ENCODE measurements at regions not wholly inside any gene's neighbourhood (a gene's known extent, or its start where the extent isn't known, plus 50 kb on each side); places are given as distances from the start of the nearest gene placed in this dataset.
A peak's percentile ranks its signal among the peaks of the same experiment; 100 is the strongest.

DNA sequence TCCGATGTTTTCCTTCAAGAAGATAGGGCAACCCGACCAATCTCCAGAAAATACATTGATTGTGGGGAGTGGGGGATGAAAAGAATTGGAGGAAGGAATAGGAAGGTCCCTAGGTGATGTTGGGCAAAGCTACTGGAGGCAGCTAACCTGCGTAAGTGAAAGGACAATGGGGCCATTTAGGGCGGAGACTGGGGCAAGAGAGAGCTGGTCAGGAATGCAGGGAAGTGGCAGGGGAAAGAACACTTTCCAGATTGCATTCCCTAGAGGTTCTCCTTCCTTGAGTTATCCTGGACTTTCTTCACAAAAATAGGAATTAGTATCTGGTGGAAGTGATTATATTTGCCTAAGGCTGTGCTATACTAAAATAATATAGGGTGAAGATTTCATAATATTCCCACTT is 151.8 kb upstream of the HMGA2 start:
- Histone ChIP-seq H3K4me2 (no peak overlapping the region), H3K9me3 (no peaks in the 10 kb centered on the region), H3K27ac (ENCODE audit: low read depth in 2 of 2, low read length in 1 of 2) (peak overlapping the region in 1 of 2 experiments; percentile 94; a peak in 3 of 4 replicates), H3K36me3 (replicated peaks in 1 of 2; ENCODE audit: control insufficient read depth in 1 of 2, insufficient read depth in 2 of 2, low read length in 1 of 2) (no peaks in the 10 kb centered on the region), H3K9me2 (no peaks in the 10 kb centered on the region), H3F3A (replicated peaks; ENCODE audit: insufficient read depth) (peaks cover 38% of the 10 kb centered on the region), H4K20me1 (ENCODE audit: insufficient read depth) (no peaks in the 10 kb centered on the region), H3K27me3 (ENCODE audit: insufficient read depth) (no peaks in the 10 kb centered on the region), H2AFZ (ENCODE audit: low read depth) (peak overlapping the region; percentile 1; the same call in 1 of the 2 replicates), H3K4me1 (ENCODE audit: control insufficient read depth in 1 of 2, insufficient read depth in 2 of 2, low read depth in 1 of 2, low read length in 1 of 2) (peaks cover 0 to 43% of the 10 kb centered on the region in 2 experiments; a peak in 3 of 4 replicates), H3K4me3 (ENCODE audit: low read depth in 2 of 2, low read length in 1 of 2) (no peak overlapping the region), H3K79me2 (ENCODE audit: insufficient read depth) (no peaks in the 10 kb centered on the region), H3K9ac (no peak overlapping the region)
- ChIA-PET POLR2A (no interaction called here), CTCF (no interaction called here)
- no peak for DNase-seq
- TF ChIP-seq ELF1 (IDR thresholded peaks at IDR 0.05) (no peak), CHD2 (IDR thresholded peaks at IDR 0.05; ENCODE audit: low read length, partially characterized antibody) (no peak), RXRA (IDR thresholded peaks at IDR 0.05; ENCODE audit: borderline replicate concordance, low read depth) (no peak), YY1 (IDR thresholded peaks at IDR 0.05; ENCODE audit: low read depth) (no peak), GATA2 (CRISPR knock-in tag; IDR thresholded peaks at IDR 0.05) (no peak), SIN3A (IDR thresholded peaks at IDR 0.05; ENCODE audit: borderline replicate concordance, low read depth, low read length) (no peak), SMC3 (IDR thresholded peaks at IDR 0.05; ENCODE audit: low read depth, low read length) (no peak), MXI1 (IDR thresholded peaks at IDR 0.05; ENCODE audit: low read depth, low read length) (no peak), TCF12 (IDR thresholded peaks at IDR 0.05) (no peak), TAF1 (IDR thresholded peaks at IDR 0.05; ENCODE audit: borderline replicate concordance, low read depth, low read length) (no peak), FOXM1 (IDR thresholded peaks at IDR 0.05; ENCODE audit: low read depth) (no peak), EZH2phosphoT487 (IDR thresholded peaks at IDR 0.05; ENCODE audit: borderline replicate concordance, low read depth) (no peak)
- TF ChIP-seq, protein P1, sequence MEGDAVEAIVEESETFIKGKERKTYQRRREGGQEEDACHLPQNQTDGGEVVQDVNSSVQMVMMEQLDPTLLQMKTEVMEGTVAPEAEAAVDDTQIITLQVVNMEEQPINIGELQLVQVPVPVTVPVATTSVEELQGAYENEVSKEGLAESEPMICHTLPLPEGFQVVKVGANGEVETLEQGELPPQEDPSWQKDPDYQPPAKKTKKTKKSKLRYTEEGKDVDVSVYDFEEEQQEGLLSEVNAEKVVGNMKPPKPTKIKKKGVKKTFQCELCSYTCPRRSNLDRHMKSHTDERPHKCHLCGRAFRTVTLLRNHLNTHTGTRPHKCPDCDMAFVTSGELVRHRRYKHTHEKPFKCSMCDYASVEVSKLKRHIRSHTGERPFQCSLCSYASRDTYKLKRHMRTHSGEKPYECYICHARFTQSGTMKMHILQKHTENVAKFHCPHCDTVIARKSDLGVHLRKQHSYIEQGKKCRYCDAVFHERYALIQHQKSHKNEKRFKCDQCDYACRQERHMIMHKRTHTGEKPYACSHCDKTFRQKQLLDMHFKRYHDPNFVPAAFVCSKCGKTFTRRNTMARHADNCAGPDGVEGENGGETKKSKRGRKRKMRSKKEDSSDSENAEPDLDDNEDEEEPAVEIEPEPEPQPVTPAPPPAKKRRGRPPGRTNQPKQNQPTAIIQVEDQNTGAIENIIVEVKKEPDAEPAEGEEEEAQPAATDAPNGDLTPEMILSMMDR (IDR thresholded peaks at IDR 0.05), result no peak
- TF ChIP-seq, protein P2, sequence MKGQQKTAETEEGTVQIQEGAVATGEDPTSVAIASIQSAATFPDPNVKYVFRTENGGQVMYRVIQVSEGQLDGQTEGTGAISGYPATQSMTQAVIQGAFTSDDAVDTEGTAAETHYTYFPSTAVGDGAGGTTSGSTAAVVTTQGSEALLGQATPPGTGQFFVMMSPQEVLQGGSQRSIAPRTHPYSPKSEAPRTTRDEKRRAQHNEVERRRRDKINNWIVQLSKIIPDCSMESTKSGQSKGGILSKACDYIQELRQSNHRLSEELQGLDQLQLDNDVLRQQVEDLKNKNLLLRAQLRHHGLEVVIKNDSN (IDR thresholded peaks at IDR 0.05; ENCODE audit: borderline replicate concordance, low read depth), result no peak
- TF ChIP-seq, protein P3, sequence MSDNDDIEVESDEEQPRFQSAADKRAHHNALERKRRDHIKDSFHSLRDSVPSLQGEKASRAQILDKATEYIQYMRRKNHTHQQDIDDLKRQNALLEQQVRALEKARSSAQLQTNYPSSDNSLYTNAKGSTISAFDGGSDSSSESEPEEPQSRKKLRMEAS (IDR thresholded peaks at IDR 0.05; ENCODE audit: low read depth), result no peak
- TF ChIP-seq, protein P4, sequence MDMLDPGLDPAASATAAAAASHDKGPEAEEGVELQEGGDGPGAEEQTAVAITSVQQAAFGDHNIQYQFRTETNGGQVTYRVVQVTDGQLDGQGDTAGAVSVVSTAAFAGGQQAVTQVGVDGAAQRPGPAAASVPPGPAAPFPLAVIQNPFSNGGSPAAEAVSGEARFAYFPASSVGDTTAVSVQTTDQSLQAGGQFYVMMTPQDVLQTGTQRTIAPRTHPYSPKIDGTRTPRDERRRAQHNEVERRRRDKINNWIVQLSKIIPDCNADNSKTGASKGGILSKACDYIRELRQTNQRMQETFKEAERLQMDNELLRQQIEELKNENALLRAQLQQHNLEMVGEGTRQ (IDR thresholded peaks at IDR 0.05; ENCODE audit: borderline replicate concordance, low read depth, low read length), result no peak
- TF ChIP-seq, protein P5, sequence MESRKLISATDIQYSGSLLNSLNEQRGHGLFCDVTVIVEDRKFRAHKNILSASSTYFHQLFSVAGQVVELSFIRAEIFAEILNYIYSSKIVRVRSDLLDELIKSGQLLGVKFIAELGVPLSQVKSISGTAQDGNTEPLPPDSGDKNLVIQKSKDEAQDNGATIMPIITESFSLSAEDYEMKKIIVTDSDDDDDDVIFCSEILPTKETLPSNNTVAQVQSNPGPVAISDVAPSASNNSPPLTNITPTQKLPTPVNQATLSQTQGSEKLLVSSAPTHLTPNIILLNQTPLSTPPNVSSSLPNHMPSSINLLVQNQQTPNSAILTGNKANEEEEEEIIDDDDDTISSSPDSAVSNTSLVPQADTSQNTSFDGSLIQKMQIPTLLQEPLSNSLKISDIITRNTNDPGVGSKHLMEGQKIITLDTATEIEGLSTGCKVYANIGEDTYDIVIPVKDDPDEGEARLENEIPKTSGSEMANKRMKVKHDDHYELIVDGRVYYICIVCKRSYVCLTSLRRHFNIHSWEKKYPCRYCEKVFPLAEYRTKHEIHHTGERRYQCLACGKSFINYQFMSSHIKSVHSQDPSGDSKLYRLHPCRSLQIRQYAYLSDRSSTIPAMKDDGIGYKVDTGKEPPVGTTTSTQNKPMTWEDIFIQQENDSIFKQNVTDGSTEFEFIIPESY (IDR thresholded peaks at IDR 0.05; ENCODE audit: borderline replicate concordance, low read depth), result no peak
- 73% methylated on average over 4 of the region's 4 CpGs for WGBS (ENCODE audit: low lambda C conversion rate)

Data from SK-N-SH (cell line).